ENCODE measurements at regions not wholly inside any gene's neighbourhood (a gene's known extent, or its start where the extent isn't known, plus 50 kb on each side); places are given as distances from the start of the nearest gene placed in this dataset.

DNA sequence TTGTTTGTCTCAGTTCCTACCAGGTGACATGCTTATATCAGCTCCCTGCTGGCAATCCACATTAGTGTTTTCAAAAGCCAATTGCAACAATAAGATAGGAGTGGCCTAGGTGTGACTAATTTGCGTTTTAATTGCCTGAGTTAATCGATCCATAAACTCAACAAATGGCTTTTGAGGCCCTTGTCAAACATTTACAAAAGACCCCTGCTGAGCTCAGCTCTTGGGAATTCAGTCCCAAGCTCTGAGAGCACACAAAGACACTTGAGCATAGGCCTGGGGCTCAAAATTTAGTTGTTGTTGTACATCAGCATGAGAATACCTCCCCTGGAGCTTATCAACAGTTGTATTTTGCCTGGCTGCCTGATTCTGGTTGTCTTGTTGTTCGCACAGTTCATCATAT lies 1134.4 kb upstream of the TSPY4 start:
- DNase-seq: no peak

- DNase-seq: no peak
These were observed 1096.1 kb upstream of the TSPY4 start for GRCh38 chrY:8241144-8241543.

DNA sequence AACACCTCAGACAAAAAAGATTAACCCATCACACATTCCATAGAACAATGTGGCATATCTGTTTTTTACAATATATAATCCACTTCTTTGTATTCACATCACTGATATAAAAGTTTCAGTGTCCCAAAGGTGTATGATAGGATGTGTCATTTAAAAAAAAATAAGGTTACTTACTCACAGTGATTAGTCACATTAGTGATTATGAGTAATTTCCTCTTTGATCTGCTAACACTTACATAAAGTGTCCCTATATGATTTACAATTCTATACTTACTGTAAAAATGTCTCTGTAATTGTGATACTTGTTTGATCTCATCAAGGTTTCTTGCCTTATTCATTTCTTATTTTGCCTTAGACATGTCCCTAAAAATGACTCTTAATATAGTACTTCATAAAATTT lies 1063.5 kb upstream of the TSPY4 start:
- DNase-seq: no peak

DNA sequence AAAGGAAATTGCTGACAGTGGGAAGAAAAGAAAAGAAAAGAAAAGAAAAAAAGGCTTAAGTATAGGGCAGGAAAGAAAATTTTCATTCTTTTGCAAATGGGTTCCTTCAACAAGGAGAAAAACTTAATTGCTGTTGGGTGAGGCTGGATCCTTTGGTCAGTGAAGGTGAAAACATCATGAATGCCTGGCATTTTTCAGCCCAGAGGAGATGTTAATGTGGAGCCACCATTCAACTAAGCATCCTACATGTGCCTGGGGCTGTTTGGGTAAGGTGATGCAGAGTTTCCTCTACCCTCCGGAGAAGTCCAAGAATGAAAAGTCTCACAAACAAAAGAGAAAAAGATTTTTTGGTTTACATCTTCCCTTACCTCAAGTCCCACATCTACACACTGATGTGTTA lies 1032.2 kb upstream of the TSPY4 start:
- DNase-seq: no peak

DNA sequence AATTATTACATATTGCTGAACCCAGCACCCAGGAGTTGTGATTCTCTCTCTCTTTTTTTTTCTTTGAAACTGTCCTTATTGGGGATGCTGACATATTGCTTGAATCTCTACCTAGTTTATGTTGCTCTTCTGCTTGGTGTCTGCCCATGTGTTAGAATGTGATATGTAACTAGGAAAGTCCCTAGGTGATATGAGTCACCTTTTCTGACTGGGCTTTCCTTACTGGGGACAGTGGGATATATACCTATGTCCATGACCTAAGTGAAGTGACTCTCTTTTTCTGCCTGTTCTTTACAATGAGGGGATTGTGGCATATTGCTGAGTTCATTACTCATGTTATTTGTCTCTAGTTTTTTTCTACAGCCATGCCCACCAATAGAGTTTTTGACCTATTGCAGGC lies 1013.2 kb upstream of the TSPY4 start:
- DNase-seq: no peak

DNA sequence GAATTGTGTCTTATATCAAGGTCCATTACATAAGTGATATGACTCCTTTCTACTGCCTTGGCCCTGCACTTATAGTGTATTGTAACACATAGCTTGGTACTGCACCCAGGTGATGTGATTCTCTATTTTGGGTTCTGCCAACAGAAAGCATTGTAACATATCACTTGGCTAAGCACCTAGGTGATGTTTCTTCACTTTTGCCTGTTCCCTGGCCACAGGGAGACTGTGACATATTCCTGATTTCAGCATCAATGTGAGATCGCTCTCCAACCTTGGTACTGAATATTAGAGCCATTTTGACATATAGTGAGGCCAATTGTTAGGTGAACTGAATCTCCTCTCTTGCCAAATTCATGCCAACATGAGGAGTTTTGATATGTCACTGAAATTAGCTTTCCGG lies 1010.3 kb upstream of the TSPY4 start:
- no peak for DNase-seq

DNA sequence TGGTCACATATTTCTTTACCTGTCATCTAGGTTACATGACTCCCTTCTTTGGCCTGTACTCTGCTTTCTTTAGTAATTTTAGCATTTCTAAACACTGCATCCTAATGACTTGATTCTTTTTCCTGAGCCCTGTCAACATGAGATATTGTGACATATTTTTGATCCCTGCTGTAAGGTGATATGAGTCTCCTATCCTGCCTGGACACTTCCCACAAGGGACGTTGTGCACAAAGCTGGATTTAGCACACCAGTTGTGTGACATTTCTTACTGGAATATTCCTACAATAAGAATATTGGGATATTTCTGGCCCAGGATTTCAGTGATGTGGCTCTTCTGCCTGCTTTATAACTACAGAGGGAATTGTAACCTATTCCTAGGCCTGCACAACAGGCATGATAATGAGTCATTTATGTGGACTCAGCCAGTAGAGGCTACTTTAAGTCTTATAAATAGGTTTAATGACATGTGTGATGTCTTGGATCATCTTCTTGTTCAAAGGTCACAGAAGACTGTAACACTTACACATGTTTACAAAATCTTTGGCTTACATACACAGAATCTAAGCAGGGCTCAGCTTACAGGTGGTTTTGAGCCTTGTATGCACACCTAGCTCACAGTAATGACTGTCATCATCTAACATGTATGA lies 1009.4 kb upstream of the TSPY4 start:
- DNase-seq: no peak

GRCh38 chrY:8329431-8329830 lies 1007.8 kb upstream of the TSPY4 start:
- no peak for DNase-seq

DNA sequence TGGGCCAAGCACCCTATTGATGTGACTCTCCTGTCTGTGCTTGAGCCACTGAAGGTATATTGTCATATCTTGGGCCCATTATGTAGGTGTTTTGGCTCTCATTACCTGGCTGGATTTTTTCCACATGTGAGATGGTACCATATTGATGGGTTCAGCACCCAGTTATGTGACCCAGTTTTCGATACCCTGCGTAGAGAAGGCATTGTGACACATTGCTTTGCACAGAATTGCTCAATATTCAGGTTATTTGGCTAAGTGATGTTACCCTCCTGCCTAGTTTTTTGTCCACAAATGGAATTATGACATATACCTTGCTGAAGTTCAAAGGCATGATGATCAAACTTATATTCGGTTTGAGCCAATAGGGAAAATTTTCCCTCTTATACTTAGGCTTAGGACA lies 1007.3 kb upstream of the TSPY4 start:
- DNase-seq: no peak

- no peak for DNase-seq
These were observed 1003.9 kb upstream of the TSPY4 start for GRCh38 chrY:8333328-8333727.

DNA sequence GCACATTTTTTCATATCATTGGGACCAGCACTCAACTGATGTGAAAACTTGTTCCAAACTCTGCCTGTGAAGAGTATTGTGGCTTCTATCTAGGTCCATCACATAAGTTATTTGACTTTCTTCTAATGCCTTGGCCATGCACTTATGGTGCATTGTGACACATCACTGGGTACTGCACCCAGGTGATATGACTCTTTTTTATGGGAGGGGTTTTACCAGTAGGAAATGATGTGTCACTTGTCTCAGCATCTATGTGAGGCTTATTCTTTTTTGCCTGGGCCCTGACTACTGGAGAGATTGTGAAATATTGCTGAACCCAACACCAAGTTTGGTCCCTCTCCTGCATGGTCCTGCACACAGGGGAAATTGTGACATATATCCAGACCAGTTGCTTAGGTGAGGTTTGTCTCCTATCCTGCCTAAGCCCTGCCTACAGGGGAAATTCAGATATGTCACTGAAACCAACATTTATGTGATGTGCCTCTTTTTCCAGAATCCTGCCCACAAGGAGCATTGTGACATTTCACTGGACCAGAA lies 1001.9 kb upstream of the TSPY4 start:
- DNase-seq: no peak

GRCh38 chrY:8336112-8336774 lies 1001.0 kb upstream of the TSPY4 start:
- DNase-seq: no peak

- no peak for DNase-seq
These were observed 996.3 kb upstream of the TSPY4 start for GRCh38 chrY:8341000-8341399.

GRCh38 chrY:8342173-8342572 lies 995.1 kb upstream of the TSPY4 start:
- DNase-seq: no peak

GRCh38 chrY:8351241-8351640 lies 986.0 kb upstream of the TSPY4 start:
- DNase-seq: no peak

GRCh38 chrY:8352201-8352600 lies 985.1 kb upstream of the TSPY4 start:
- DNase-seq: no peak

DNA sequence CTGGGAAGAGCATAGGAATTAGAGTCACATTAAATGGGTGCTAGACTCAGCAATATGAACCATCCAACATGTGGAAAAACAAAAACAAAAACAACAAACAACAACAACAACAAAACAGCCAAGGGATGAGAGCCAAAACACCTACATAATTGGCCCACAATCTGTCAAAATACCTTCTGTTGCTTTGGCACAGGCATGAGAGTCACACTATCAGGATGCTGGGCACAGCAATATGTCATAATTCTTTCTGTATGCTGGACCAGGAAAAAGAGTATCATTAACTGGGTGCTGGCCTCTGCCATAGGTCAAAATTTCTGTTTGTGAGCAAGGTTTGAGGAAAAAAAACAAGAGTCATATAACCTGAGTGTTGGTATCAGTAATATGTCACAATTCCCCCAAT lies 979.1 kb upstream of the TSPY4 start:
- no peak for DNase-seq

- no peak for DNase-seq
These were observed 975.5 kb upstream of the TSPY4 start for GRCh38 chrY:8361715-8362114.

DNA sequence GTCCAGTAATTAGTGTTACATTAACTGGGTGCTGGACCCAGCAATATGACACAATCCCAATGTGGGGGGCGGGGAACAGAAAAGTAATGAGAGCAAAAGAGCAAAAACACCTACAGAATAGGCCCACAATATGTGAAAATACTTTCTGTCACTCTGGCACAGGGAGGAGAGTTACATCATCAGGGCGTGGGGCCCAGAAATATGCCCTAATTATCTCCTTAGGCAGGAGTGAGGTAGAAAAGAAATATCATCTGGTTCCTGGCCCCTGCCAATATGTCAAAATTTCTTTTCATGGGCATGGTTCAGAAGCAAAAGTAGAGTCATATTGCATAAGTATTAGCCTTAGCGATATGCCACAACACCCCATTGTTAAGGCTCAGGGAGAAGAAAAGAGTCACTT lies 959.8 kb upstream of the TSPY4 start:
- no peak for DNase-seq

GRCh38 chrY:8379800-8380199 lies 957.5 kb upstream of the TSPY4 start:
- no peak for DNase-seq

- DNase-seq: no peak
These were observed 955.8 kb upstream of the TSPY4 start for GRCh38 chrY:8381425-8381824.

DNA sequence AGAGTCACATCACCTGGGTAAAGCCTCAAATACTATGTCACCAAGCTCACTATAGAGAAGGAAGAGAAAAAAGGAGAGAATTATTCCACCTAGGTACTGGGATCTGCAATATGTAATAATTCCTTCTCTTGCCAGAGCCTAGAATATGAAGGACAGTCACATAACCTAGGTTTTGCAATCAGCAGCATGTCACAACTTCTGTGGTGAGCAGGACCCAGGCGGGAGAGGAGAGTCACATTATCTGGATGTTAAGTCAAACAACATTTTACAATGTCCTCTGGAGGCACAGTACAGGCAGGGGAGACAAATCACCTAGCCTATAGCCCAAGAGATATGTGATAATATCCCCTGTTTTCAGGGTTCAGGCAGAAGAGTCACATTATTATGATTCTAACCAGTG lies 951.2 kb upstream of the TSPY4 start:
- DNase-seq: no peak

- no peak for DNase-seq
These were observed 948.8 kb upstream of the TSPY4 start for GRCh38 chrY:8388512-8388911.

GRCh38 chrY:8390310-8390709 lies 947.0 kb upstream of the TSPY4 start:
- no peak for DNase-seq

DNA sequence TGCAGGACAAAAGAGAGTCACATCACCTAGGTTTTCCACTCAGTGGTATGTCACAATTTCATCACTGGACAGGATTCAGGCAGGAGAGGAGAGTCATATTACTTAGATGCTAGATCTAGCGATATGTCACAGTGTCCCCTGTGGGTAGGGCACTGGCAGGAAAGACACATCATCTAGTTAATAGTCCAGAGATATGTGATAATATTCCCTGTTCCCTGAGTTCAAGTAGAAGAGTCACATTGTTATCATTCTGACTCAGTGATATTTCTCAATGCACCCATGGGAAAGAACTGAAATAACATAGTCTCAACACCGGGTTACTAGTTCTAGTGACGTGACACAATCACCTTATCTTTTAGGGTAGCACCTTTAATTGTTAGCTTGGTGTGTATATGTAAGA lies 944.0 kb upstream of the TSPY4 start:
- no peak for DNase-seq
